Adrenal gland (tissue), 5 donors: ENCODE measurements at regions not wholly inside any gene's neighbourhood (a gene's known extent, or its start where the extent isn't known, plus 50 kb on each side); places are given as distances from the start of the nearest gene placed in this dataset.

Experiments used
- CTCF ChIP-seq, 6 experiments: fragments of 450-650 bp in 4 of 6; fragments of 200-600 bp in 2 of 6; sonication (generic) in 1 of 6; IDR thresholded peaks; 1 replicate in 5 of 6; 2 replicates in 1 of 6; pipeline versions ENCODE4 v1.5.1 to v1.8.0; 2016 to 2021; ENCODE audit warnings: antibody characterized with exemption in 6 of 6, mild to moderate bottlenecking in 2 of 6, moderate library complexity in 1 of 6
- POLR2A ChIP-seq, 2 donors: fragments of 450-650 bp; IDR thresholded peaks; one replicate each; pipeline ENCODE4 v1.6.1; 2017; ENCODE audit warnings: antibody characterized with exemption in 2 of 2, mild to moderate bottlenecking in 2 of 2, moderate library complexity in 1 of 2
- donor health status: DM: no; HTN: no; CAD: no.

DNA sequence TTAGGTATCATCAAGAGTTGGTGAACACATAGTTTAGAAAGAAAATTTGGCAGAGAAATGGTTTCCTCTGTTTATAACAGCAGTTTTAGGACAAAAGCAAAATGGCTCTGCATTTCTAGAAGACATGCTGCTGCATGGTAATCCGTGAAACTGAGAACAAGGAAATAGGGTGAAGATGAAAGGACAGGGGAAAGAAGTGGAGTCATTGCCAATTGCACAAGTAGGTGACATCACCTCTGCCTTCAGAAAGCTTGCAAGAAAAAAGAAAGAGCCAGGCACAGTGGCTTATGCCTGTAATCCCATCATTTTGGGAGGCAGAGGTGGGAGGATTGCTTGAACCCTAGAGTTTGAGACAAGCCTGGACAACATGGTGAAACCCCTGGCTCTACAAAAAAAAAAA lies 217.6 kb downstream of the LMX1A start:
- TF ChIP-seq CTCF (IDR thresholded peaks at IDR 0.05) (no peak), POLR2A (IDR thresholded peaks at IDR 0.05) (no peak)
